ENCODE measurements at regions not wholly inside any gene's neighbourhood (a gene's known extent, or its start where the extent isn't known, plus 50 kb on each side); places are given as distances from the start of the nearest gene placed in this dataset.

- Histone ChIP-seq H3K27ac (ENCODE audit: extremely low read depth, low read depth, low read length) (no peak overlapping the region), H3K9me3 (ENCODE audit: control insufficient read depth, insufficient read depth, low read depth, low read length) (no peaks in the 10 kb centered on the region), H3K4me3 (ENCODE audit: low read depth, low read length) (no peak overlapping the region), H3K4me1 (ENCODE audit: control insufficient read depth, insufficient read depth, low read length) (no peaks in the 10 kb centered on the region), H3K36me3 (ENCODE audit: control insufficient read depth in 2 of 2, insufficient read depth in 1 of 2, low read length in 2 of 2) (no peaks in the 10 kb centered on the region)
- TF ChIP-seq BCL11B (tag by site-specific recombination; IDR thresholded peaks at IDR 0.05; ENCODE audit: low read depth) (no peak), INSM2 (tag by site-specific recombination; IDR thresholded peaks at IDR 0.05) (no peak), ZNF280C (tag by site-specific recombination; IDR thresholded peaks at IDR 0.05) (no peak), FEZF1 (tag by site-specific recombination; IDR thresholded peaks at IDR 0.05) (no peak), ZNF701 (tag by site-specific recombination; IDR thresholded peaks at IDR 0.05) (no peak), ZNF548 (tag by site-specific recombination; IDR thresholded peaks at IDR 0.05) (no peak), TRIM28 (IDR thresholded peaks at IDR 0.05; ENCODE audit: borderline replicate concordance, low read length) (no peak), ZNF114 (tag by site-specific recombination; IDR thresholded peaks at IDR 0.05) (no peak), ZNF341 (tag by site-specific recombination; IDR thresholded peaks at IDR 0.05; ENCODE audit: low read depth) (no peak), ZBTB11 (tag by site-specific recombination; conservative IDR thresholded peaks at IDR 0.05; ENCODE audit: low read depth) (no peak), ELK4 (IDR thresholded peaks at IDR 0.05; ENCODE audit: borderline replicate concordance, low read depth, low read length) (no peak), ZNF664 (tag by site-specific recombination; IDR thresholded peaks at IDR 0.05) (no peak), ZSCAN18 (tag by site-specific recombination; IDR thresholded peaks at IDR 0.05) (no peak), ZNF549 (tag by site-specific recombination; IDR thresholded peaks at IDR 0.05) (no peak), ZNF404 (tag by site-specific recombination; IDR thresholded peaks at IDR 0.05) (no peak), PRDM6 (tag by site-specific recombination; IDR thresholded peaks at IDR 0.05) (no peak)
- POLR2A ChIA-PET, result no interaction called here
- CTCF ChIA-PET, result no interaction called here
These were observed 424.0 kb upstream of the BRINP1 start for GRCh38 chr9:119793218-119793617.

Data from HEK293 (cell line).